H1 (cell line): ENCODE measurements at regions not wholly inside any gene's neighbourhood (a gene's known extent, or its start where the extent isn't known, plus 50 kb on each side); places are given as distances from the start of the nearest gene placed in this dataset.

Experiments used
- GABPA ChIP-seq: IDR thresholded peaks from 2 replicates; pipeline ENCODE4 v1.6.1; 2011; ENCODE audit warnings: mild to moderate bottlenecking, low read length, moderate library complexity, borderline replicate concordance; ENCODE audit not compliant: insufficient read depth
- KDM4A ChIP-seq: IDR thresholded peaks from one replicate; pipeline ENCODE4 v1.7.1; 2012; ENCODE audit warnings: low read depth, mild to moderate bottlenecking, moderate library complexity, low read length, inconsistent platforms; ENCODE audit not compliant: severe bottlenecking

DNA sequence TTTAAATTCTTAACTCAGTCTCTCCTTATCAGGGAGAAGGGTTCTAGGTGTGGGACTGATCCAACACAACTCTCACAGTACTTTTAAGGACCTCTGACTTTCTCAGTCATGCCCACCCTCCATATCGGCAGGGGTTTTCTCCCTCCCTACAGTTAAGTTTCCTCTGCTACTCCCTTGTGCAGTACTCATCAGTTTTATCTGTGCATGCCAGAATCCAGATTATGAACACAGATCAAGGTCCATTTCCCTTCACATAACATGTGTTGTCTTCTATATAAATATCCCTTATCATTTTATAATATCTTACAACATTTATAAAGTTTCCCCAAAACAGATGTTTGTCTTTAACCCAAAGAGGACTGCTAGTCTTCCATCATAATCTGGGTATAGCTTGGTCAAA, 986.5 kb upstream of the ARRDC3 start (continued):
- TF ChIP-seq KDM4A, result no peak
- TF ChIP-seq GABPA, result no peak
